AG04449 (cell line): ENCODE measurements at regions not wholly inside any gene's neighbourhood (a gene's known extent, or its start where the extent isn't known, plus 50 kb on each side); places are given as distances from the start of the nearest gene placed in this dataset.

Experiments used
- CTCF ChIA-PET: fragments of 350-600 bp; formaldehyde crosslinking; extraction: SDS; loops from one replicate; lab custom pipeline; 2021; ENCODE audit warnings: antibody characterized with exemption; lab: Yijun Ruan, JAX
- POLR2A ChIA-PET: fragments of 400-600, 350-600 bp; formaldehyde crosslinking; extraction: SDS; loops from one replicate; lab custom pipeline; 2020; ENCODE audit warnings: antibody characterized with exemption, inconsistent platforms; lab: Yijun Ruan, JAX
- DNase-seq: peaks from one replicate; pipeline ENCODE4 v3.0.0-alpha.2; 2010; ENCODE audit warnings: low read depth, low spot score
- H3K4me3 ChIP-seq: 2 replicates; pipeline ENCODE4 v1.5.1; 2011; ENCODE audit warnings: low read depth, mild to moderate bottlenecking, control low read depth, low read length
- CTCF ChIP-seq: IDR thresholded peaks from one replicate; pipeline ENCODE4 v1.5.1; 2011; ENCODE audit warnings: mild to moderate bottlenecking, moderate library complexity, low read length, control low read depth, inconsistent platforms; ENCODE audit not compliant: insufficient read depth; ENCODE audit errors: missing control alignments

- no peak overlapping the region for H3K4me3 ChIP-seq
- POLR2A ChIA-PET = no interaction called here
- CTCF ChIA-PET = interaction anchor here (1.0 kb wide), 1 partner anchor 449 kb away, joined by 3 read pairs; no protein-coding TSS in a partner anchor
- TF ChIP-seq CTCF = no peak
- no peak for DNase-seq
Observed at GRCh38 chr11:19525276-19525675, 187.4 kb upstream of the NAV2 start.

GRCh38 chr11:19524171-19524671, 188.4 kb upstream of the NAV2 start:
- no peak for DNase-seq
- CTCF ChIA-PET = interaction anchor here (1.0 kb wide), 1 partner anchor 200 kb away, joined by 3 read pairs; no protein-coding TSS in a partner anchor
- TF ChIP-seq CTCF = no peak
- POLR2A ChIA-PET = no interaction called here
- H3K4me3 ChIP-seq = no peak overlapping the region

GRCh38 chr11:19520681-19521080, 192.0 kb upstream of the NAV2 start:
- CTCF ChIA-PET = interaction anchor here (1.1 to 2.7 kb wide), 2 partner anchors 193 to 257 kb away, joined by 3 to 12 read pairs; no protein-coding TSS in a partner anchor
- TF ChIP-seq CTCF = no peak
- no peak for DNase-seq
- H3K4me3 ChIP-seq = no peak overlapping the region
- POLR2A ChIA-PET = no interaction called here

GRCh38 chr11:19519912-19520641, 192.6 kb upstream of the NAV2 start:
- no peak for DNase-seq
- no peak overlapping the region for H3K4me3 ChIP-seq
- CTCF ChIA-PET = interaction anchor here (1.1 to 2.7 kb wide), 2 partner anchors 193 to 256 kb away, joined by 3 to 12 read pairs; no protein-coding TSS in a partner anchor
- TF ChIP-seq CTCF = no peak
- POLR2A ChIA-PET = no interaction called here

- ChIA-PET CTCF (interaction anchor here (2.7 kb wide), 1 partner anchor 192 kb away, joined by 12 read pairs; no protein-coding TSS in a partner anchor), POLR2A (no interaction called here)
- TF ChIP-seq CTCF = no peak
- no peak overlapping the region for H3K4me3 ChIP-seq
- DNase-seq = no peak
Observed at GRCh38 chr11:19519353-19519752, 193.3 kb upstream of the NAV2 start.

- H3K4me3 ChIP-seq = no peak overlapping the region
- no peak for TF ChIP-seq CTCF
- DNase-seq = no peak
- ChIA-PET CTCF (no interaction called here), POLR2A (no interaction called here)
Observed at GRCh38 chr11:19513253-19513652, 199.4 kb upstream of the NAV2 start.
